HG03571 (cell line): ENCODE measurements at regions not wholly inside any gene's neighbourhood (a gene's known extent, or its start where the extent isn't known, plus 50 kb on each side); places are given as distances from the start of the nearest gene placed in this dataset.
"Not testable (repeated sequence)": the region's sequence is repeated elsewhere in the genome, so short reads cannot be mapped to it uniquely, and the experiment has no call there.

Experiments
- ATAC-seq: cut with Tn5 transposase; IDR thresholded peaks from one replicate; pipeline ENCODE4 v1.9.1; 2021; ENCODE audit not compliant: unreplicated experiment

DNA sequence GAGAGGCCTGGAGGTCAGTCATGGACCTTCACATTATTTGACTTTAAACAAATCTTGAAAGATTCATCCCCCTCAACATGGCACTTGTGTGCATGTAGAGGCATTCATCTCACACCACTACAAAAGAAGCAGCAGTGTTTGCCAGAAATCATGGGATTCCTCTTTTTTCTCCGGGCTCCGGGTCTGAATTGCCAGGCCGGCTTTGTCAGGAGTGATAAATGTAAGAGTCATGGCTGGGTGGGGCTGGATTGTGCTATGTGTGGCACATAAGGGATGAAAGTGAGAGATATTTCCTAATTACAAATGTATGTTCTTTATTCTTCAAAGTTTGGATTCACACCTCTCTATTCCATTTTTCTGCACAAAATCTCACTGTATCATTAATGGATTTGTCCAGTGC is 228.7 kb upstream of the FRG1 start:
- ATAC-seq: not testable (repeated sequence)

DNA sequence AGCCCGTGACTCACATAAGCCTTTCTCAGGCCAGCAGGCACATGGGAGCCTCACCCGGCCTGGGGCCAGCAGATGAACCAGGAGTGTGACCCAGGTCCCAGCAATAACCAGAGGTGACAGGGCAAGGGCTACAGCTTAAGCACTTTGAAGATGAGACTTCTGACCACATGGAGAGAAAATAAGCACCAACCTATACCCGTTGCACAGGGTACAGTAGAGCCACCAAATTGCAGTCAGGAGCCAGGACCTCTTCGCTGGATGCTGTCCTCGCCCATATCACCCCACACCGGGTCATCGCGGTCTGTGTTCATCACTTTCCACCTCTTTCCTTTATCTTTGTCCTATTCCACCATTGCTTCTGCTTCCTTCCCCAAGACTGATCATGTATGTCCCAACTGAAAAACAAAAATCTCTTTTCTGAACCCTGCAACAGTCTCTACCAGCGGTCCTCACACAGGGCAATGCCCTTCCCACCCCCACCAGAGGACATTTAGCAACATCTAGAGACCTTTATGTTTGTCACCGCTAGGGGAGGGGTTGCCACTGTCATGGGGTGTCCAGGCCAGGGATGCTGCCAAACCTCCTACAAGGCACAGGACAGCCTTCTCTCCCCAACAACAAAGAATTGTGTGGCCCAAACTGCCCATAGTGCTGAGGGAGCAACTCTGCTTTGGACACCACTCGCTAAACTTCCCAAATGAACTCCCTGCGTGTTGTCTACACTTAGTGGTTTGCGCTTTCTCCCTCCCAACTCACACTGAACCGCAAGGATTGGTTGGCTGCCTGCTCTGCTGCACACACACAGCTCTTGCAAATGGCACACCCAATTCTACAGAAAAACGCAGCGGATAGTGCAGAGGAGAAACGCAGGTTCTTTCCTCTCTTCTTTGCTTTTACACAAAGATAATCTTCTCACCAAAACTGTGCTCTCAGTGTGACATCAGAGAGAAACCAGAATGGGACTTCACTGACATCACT is 219.4 kb upstream of the FRG1 start:
- ATAC-seq: not testable (repeated sequence)

DNA sequence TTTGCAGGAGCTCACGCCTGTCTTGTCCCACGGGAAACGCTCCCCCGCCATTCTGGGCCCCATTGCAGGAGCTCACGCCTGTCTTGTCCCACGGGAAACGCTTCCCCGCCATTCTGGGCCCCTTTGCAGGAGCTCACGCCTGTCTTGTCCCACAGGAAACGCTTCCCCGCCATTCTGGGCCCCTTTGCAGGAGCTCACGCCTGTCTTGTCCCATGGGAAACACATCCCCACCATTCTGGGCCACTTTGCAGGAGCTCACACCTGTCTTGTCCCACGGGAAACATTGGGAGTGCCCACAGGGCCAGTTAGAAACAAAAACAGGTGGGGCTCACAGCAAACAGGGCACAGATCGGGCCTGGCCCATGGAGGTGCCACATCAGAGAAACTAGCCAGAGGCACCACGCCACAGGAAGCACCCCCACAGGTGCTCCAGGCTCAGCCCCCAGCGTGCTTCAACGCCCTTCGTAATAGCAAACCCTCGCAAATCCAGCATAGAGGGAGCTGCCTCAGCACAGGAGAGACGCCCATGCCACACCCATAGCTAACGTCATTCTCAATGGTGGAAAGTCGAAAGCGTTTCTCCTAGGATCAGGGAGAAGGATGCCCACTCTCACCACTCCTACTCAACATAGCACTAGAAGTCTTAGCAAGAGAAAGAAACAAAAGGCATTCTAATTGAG is 218.2 kb upstream of the FRG1 start:
- ATAC-seq: not testable (repeated sequence)

DNA sequence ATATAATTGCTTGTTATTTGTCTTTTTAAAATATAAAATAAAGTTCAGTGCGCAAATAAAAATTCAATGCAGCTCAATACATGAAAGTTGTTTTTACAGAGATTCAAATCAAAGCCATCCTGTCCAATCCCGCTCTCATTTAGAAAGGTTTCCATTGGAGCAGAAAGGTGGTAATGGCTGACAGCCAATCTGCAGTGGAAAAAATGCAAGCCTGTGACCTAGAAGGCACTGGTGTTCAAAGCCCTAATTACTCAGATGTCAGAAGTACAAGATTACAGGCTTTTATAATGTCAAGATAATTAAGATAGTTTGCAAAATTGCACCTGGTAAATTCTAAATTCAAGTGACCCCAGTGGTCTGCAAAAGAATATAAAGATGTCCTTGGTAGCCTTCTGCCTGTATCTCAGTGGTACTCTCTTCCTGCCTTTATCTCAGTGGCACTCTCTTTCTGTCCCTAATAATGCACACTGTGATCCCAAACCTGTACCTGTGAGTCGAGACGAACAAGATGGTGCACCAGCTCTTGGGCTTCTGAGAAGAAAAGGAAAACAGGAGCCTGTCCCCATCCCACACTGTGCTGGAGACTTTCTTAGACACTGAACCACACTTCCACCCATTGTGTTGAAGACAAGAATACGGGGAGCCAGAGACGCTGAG is 212.6 kb upstream of the FRG1 start:
- ATAC-seq: not testable (repeated sequence)

DNA sequence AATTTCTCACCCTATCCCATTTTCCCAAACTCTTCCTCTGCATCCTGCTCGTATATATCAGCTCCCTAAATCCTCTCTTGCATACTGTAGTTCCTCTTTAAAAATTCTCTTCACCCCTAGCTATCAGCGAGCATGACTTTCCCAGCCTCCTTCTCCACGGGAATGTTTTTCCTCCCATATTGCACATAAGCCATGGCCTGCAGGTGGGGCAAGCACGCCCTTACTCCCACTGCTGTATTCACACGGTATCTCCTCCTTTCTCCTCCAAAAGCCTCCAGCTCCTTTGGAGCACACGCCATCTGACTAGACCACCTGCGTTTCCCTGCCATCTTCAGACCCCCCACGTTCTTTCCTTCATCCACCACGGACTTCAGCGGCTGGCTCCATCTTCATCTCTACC is 208.7 kb upstream of the FRG1 start:
- ATAC-seq: not testable (repeated sequence)

DNA sequence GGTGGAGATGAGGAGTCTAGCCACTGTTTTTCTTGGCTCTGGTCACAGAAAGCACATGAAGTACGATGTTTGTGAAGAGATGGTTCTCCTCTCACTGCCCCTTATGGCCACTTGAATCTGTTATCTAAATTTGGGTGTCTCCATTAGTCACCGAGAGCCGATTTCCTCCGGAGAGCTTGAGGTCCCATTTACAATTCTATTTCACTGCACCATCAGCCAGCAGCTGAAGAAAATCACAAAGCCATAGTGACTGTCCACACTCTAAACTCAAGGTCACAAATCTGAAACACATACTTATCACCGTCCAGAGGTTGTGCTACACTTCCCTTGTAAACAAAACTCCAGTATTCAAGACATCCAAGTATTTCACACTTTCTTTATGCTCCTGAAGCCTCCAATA is 207.2 kb upstream of the FRG1 start:
- ATAC-seq: not testable (repeated sequence)

DNA sequence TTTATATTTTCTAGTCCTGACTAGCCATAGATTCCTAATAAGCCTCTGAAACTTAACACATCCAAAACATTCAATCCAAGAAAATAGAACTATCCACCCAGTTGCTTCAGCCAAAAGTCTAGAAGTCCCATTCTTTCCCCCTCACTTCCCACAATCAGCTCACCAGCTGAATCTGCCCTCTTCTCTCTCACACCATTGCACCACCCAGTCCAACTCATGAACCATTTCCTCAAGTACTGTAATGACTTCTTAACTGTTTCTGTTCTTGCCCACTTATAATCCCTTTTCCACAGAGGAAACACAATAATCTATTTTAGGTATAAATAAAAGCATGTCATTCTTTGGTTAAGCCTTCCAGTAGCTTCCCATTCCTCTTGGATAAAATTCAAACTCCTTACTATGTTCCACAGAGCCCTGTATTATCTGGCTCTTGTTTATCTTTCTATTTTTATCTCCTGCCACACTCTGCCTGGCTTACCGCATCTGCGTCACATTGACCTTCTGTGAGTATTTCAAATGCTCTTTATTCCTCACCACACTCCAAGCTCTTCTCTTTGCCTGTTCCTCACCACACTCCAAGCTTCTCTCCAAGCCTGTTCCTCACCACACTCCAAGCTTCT is 205.9 kb upstream of the FRG1 start:
- not testable (repeated sequence) for ATAC-seq

DNA sequence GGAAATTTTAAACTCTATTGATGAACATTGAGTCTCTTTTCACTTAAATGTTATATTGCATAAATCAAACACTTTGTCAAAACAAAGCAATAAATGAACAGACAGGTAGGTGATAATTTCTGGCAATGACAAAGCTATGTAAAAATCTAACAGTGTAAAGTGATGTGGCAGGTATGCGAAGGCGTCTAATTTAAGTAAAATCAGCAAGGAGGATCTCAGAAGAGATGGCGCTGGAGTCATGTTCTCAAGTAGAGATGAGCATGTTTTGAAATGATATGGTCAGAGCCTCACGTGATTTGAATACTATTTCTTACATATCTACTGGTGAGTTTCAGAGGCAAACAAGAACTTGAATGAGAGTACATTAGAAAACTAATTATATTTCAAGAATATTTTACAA is 204.0 kb upstream of the FRG1 start:
- ATAC-seq: not testable (repeated sequence)

DNA sequence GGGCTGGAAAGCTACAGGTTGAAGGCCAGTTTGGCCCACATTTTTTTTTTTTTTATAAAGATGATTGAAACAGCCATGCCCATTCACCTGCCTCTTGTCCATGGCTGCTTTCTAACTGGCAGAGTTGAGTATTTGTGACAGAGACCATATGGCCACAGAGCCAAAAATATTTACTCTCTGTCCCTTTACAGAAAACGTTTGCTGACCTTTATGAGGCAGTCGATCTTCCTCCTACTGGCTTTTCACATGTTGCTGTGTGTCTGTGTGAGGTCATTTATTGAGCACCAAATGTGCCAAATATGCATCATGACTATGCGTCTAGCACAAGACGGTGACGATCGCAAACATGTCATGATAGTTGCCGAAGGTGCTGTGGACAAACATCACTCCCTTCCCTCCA is 200.6 kb upstream of the FRG1 start:
- ATAC-seq: not testable (repeated sequence)

DNA sequence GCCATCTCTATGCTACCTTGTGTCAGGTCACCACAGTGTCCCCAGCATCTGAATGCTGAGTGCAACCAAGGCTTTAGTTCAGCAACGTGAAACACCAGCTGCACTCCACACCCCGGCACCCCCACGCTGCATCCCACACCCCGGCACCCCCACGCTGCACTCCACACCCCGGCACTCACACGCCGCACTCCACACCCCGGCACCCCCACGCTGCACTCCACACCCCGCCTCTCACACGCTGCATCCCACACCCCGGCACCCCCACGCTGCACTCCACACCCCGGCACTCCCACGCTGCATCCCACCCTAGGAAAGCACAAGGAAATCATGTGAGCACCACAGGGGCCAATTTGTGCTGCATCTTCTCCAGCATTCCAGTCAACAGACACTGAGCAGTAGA is 199.8 kb upstream of the FRG1 start:
- no peak for ATAC-seq

DNA sequence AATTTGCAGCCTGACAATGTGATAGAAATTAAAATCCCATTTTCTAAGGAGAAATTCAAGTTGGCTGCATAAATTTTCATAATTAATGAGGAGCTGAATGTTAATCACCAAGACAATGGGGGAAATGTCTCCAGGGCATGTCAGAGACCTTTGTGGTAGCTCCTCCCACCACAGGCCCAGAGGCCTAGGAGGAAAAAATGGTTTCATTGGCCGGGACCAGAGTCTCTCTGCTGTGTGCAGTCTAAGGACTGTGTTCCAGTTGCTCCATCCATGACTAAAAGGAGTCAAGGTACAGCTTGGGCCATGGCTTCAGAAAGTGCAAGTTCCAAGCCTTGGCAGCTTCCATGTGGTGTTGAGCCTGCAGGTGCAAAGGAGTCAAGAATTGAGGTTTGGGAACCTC is 187.6 kb upstream of the FRG1 start:
- not testable (repeated sequence) for ATAC-seq

DNA sequence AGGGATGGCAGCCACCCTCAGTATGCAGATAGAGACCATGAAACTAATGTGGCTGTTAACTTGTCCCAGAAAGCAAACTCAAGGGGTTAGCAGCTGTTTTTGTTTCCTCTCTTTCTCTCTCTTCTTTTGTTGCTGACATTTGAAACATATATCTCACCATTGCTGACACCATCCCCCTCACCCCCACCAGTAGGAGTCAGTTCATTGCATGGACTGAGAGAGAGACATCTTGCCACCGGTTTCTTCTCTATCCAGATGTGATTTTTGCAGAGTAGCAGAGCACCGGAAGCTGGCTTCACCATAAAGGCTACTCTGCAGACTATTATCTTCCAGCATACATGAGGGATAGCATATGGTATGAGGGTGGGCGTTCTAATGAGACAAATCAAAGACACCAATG is 177.1 kb upstream of the FRG1 start:
- ATAC-seq: no peak

DNA sequence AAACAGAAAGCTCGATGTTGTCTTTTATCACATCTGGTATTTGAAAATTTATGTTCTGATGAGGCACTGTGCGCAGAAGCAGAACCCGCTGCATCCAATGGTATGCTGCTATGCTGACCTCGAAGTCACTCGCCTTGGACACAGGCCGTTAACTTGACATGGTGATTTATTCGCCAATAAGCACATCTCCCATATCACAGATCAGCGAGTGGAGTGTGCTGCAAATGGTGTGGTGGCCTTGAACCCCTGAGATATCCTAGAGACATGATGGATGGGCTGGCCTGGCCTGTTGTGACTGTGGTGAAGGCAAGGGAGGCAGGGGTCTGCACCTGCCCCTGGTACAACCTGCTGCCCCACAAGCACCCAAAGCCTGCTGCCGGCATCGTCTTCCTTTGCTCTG is 175.4 kb upstream of the FRG1 start:
- no peak for ATAC-seq

DNA sequence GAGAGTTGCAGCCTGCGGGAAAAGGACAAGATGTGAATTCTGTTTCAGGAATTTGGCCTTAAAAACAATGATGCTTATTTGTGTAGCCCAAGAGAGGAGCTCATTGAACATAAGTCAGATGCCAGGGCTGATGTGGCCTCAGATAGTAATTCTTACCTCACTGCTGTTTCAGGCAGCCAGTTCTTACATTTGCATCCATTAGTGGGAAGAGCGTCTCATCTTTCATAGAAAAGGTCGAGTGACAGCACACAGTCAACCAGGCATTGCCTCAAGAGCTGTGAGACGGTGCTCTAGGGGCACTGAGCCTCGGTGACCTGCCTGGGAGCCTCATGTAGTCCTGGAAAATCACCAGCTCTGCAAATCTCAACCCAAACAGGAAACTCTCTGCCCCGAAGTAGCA is 174.9 kb upstream of the FRG1 start:
- ATAC-seq: no peak

DNA sequence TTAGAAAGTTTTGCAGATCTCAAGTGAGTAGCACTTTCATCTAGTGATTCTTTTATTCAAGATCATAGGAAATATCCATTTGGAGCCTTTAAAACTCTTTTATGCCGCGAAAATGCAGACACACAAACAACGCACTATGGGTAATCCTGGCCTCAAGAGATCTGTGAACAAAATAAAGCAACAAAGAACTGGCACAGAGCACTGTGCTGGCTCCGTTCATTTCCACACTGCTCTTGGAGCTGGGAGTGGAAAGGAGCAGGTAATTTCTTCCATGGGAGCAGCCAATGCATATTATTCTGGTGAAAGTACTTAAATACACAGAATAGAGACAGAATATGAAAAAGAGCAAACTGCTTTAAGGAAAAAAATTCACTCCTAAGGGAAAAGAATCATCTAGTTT is 172.7 kb upstream of the FRG1 start:
- ATAC-seq: no peak

DNA sequence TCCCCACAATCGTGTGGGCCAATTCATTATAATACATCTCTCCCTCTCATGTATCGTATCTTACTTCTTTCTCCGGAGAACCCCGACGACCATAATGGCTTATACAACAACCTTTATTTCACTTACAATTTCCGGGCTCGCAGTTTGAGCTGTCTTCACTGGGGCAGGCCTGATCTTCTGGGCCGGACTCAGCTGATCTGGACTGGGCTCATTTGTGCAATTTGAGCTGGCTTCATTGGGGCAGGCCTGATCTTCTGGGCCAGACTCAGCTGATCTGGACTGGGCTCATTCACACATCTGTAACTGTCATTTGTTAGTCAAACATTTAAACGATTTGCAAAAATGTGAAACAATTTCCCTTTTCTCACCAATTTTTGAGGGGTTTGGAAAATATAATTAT is 171.5 kb upstream of the FRG1 start:
- no peak for ATAC-seq

DNA sequence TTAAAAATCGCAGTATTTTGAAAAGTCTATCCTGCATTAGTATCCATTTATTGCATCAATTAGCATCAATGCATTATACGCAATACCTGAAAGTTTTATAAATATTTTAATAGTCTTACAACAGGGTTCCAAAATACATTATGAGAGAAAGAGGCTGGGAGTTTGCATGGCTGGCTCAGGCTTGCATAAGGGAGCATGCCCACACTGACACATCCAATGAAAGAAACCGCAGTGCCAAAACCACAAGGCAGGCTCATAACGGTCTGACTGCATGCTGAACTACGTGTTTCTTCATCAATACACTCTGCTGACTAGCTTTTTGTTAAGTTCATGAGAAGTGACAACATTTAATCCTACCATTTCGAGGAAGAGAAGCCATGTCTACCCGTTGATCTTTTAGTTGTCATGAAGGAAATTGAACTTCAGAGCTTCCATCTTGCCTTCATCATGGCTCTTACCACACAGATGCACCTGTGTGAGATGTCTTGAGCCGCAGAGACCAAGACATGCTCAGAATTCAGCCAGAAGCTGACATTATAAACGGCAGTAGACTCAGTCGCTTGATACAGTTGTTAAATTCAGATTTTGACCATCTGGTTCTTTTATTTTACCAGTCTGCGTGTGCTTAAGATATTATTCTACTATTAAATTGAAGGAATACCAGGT is 168.8 kb upstream of the FRG1 start:
- ATAC-seq: no peak

DNA sequence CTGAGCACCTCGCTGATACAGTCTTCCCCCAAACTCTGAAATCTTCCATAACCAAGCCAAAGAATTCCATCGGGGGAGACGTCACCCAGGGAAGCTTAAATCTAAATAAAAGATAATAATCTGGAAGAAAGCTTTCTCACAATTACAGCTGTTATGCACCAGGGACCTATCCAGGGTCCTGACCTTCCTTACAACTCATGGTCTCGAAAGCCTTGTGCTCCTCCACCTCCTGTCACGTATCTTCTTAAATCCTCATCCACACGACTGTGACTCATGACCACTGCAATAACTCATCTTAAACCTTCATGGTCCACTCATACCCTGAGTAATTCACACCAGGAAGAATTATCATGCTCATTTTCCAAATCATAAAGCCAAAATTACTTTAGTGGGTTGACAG is 166.8 kb upstream of the FRG1 start:
- ATAC-seq: no peak

DNA sequence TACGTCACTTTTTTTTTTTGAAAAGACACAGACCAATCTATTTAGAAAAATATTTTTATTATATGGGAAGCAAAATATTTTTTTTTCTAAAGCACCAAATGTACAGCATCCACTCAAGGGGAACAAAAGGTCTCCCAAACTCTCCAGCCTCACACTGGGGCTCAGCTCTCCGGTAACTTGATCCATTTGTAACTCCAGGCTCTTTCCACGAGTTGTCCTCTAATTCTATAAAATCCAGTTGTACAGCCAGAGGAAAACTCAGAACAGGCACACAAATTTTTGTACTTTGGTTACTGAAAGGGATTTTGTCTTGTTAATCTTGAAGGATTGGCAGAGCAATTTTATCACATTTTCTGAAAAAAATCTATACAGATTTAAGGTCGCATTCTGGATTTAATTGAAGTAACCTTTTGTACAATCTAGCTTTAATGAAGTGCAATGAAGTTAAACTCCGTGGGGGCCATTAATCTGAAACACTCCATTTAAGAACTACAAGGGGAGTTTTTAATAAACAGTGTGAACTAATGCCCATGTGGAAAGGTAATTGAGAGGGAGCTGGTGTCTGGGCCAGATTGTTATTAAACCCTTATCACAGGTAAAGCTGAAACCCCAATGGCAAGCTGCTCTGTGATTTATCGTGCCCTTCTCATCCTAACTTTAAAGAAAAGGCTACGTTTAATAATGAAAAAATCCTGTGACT is 161.2 kb upstream of the FRG1 start:
- no peak for ATAC-seq

DNA sequence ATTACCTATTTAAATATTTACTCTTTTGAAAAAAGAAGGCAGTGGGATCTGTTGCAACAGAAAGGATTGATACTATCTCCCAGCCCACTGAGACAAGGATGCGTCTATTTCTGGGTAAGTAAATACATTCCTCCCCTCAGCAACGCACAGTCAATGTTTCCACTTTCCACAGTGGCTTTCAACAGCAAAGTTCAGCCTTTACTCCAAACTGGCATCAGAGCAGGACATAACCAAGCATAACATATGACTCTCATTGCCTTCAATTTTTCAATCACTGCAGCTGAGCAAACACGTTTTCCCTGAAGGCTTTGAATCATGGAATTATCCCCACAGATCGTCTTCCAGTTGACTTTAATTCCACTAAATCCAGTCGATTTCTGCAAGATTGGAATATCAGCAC is 160.3 kb upstream of the FRG1 start:
- ATAC-seq: no peak
